Psoas muscle (tissue), 7 donors: ENCODE measurements at regions not wholly inside any gene's neighbourhood (a gene's known extent, or its start where the extent isn't known, plus 50 kb on each side); places are given as distances from the start of the nearest gene placed in this dataset.

Experiments
- ATAC-seq, 4 donors: fragments of 200-7000 bp; cut with Tn5 transposase; one replicate each; pipeline ENCODE4 v1.9.1; 2020; ENCODE audit warnings: moderate library complexity in 3 of 4, mild to moderate bottlenecking in 2 of 4
- DNase-seq, 2 donors: peaks; one replicate each; pipeline ENCODE4 v3.0.0-alpha.2; 2020
- H3K27ac ChIP-seq: fragments of 200-600 bp; one replicate; pipeline ENCODE4 v1.8.0; 2022
- H3K27me3 ChIP-seq, 3 donors: fragments of 200-600 bp in 1 of 3; one replicate each; pipeline versions ENCODE4 v1.6.1 to v1.8.0; 2013 to 2022; ENCODE audit warnings: low read length in 2 of 3, mild to moderate bottlenecking in 2 of 3, moderate library complexity in 1 of 3; ENCODE audit not compliant: insufficient read depth in 3 of 3
- H3K36me3 ChIP-seq, 2 donors: fragments of 200-600 bp in 1 of 2; one replicate each; pipeline versions ENCODE4 v1.6.1 to v1.8.0; 2013 to 2022; ENCODE audit warnings: low read depth in 1 of 2, mild to moderate bottlenecking in 1 of 2, moderate library complexity in 1 of 2; ENCODE audit not compliant: insufficient read depth in 1 of 2
- H3K4me1 ChIP-seq: fragments of 200-600 bp; one replicate; pipeline ENCODE4 v1.8.0; 2022
- H3K4me3 ChIP-seq: fragments of 200-600 bp; one replicate; pipeline ENCODE4 v1.8.0; 2022; ENCODE audit warnings: mild to moderate bottlenecking
- H3K9me3 ChIP-seq: fragments of 200-600 bp; one replicate; pipeline ENCODE4 v1.8.0; 2022
- CTCF ChIP-seq: fragments of 200-600 bp; IDR thresholded peaks from one replicate; pipeline ENCODE4 v1.8.0; 2022; ENCODE audit warnings: antibody characterized with exemption
- WGBS, 3 donors: extraction: QIAGEN DNeasy Blood & Tissue Kit; methylation state at CpG; one replicate each; pipeline versions ENCODE4 v1.1.6 to v1.1.7; 2013; 5-methylcytosine and 5-hydroxymethylcytosine counted together
- intact Hi-C, 2 donors: fragments of 100-400 bp; cut with DNase I; formaldehyde crosslinking; loops; one replicate each; pipeline versions ENCODE4 v1.11.0 to v1.14.2; 2022
- donor health status: healthy with polysubstance abuse.
- donor health status: DM: no; HTN: no; CAD: no; lungs with moderate emphysema.
- donor health status: Bipolar disorder and iron deficiency.
- donor health status: healthy.
- donor health status: DM: yes; HTN: yes; CAD: no.
- donor health status: DM: no; HTN: no; CAD: no.
- donor health status: DM: yes; HTN: yes; CAD: no.

- Histone ChIP-seq H3K9me3 (no peaks in the 10 kb centered on the region), H3K27ac (no peak overlapping the region), H3K4me3 (no peak overlapping the region), H3K36me3 (no peaks in the 10 kb centered on the region), H3K4me1 (peaks cover 4% of the 10 kb centered on the region), H3K27me3 (no peaks in the 10 kb centered on the region)
- DNase-seq (no peak), ATAC-seq (no peak)
- intact Hi-C loops: loop anchor here in 1 of 2 donors (5.0 kb wide), 1 partner anchor 96 kb away; no protein-coding TSS in a partner anchor
- WGBS, 3 donors: 91 to 97% (median 93%) methylated on average over 5 of the region's 5 CpGs
- TF ChIP-seq CTCF: no peak
These were observed 197.6 kb upstream of the BLID start for GRCh38 chr11:122313581-122313980.

DNA sequence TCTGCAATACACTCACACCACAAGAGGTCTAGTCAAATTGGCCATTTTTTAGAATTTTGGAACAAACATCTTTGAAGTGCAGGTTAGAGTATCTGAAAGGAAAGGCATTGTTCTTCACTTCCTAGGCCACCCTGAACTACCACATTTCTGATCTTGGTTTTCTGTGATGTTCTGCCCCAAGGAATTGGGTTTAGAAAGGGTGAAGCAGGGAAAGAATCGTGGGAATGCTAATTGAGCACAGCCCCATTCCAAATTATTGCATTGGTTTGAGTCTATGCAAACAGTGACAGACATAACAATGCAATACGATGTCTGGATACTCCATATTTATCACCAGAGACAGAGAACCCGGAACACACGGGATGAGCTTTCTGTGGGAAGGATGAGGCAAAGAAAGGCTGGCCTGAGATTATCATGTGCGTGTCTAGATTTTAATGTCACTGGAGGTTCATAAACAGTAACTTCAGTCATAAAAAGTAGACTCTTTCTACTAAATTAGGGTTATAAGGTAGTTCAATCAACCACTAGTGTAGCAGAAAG, 195.3 kb upstream of the BLID start:
- no peak overlapping the region for H3K27ac ChIP-seq
- ATAC-seq: no peak
- WGBS, 3 donors: 91 to 96% (median 92%) methylated on average over 5 of the region's 5 CpGs

GRCh38 chr11:122310766-122311165, 194.8 kb upstream of the BLID start:
- H3K36me3 ChIP-seq: no peaks in the 10 kb centered on the region
- H3K27me3 ChIP-seq: no peaks in the 10 kb centered on the region
- no peak overlapping the region for H3K4me3 ChIP-seq
- ATAC-seq (no peak), DNase-seq (no peak)
- intact Hi-C loops: loop anchor here in 1 of 2 donors (5.0 kb wide), 1 partner anchor 93 kb away; no protein-coding TSS in a partner anchor
- H3K4me1 ChIP-seq: peaks cover 8% of the 10 kb centered on the region
- no peaks in the 10 kb centered on the region for H3K9me3 ChIP-seq
- H3K27ac ChIP-seq: no peak overlapping the region
- WGBS, 3 donors: 76 to 90% (median 82%) methylated on average over 5 of the region's 5 CpGs
- TF ChIP-seq CTCF: no peak

More for the DNA sequence above, 195.3 kb upstream of the BLID start:
- Histone ChIP-seq H3K4me3 (no peak overlapping the region), H3K27me3 (no peaks in the 10 kb centered on the region), H3K4me1 (peaks cover 4% of the 10 kb centered on the region), H3K9me3 (no peaks in the 10 kb centered on the region), H3K36me3 (no peaks in the 10 kb centered on the region)
- intact Hi-C loops: loop anchor here in 1 of 2 donors (5.0 kb wide), 1 partner anchor 94 kb away; no protein-coding TSS in a partner anchor
- TF ChIP-seq CTCF: no peak
- no peak for DNase-seq

DNA sequence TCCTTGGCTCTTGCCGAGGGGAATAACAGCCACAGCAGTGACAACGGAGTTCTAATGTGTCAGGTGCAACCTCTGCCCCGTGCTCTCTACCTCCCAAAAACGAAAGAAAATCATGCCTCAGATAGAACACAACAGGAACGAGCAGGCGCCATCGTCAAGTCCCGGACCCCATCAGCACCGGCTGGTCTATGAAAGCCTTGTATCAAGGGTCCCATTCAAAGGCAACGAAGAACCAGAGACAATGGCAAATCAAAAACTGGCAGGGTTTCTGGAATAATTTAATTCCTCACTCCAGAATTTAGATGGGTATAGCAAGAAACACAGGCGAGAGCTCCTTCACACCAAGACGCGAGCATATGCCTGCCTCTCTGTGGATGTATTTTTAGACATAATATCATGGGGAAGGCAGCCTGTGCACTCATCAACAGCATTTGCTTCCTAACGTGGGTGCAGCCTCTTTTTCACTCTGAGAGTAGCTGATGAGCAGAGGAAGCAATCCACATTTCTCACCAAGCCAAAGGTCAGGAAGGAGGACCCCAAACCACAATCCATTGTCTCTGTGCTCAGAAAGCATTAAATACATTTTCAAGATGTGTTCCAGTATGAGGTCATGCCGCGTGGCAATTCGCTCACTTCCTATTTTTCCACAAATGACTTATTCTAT, 193.4 kb upstream of the BLID start:
- WGBS, 3 donors: 33 to 53% (median 39%) methylated on average over 17 of the region's 17 CpGs
- intact Hi-C loops: loop anchor here in 1 of 2 donors (5.0 kb wide), 1 partner anchor 133 kb away; no protein-coding TSS in a partner anchor

More for the DNA sequence above, 193.4 kb upstream of the BLID start:
- TF ChIP-seq CTCF: no peak
- ATAC-seq: peak; percentile 83 to 97 (median 95)
- H3K4me3 ChIP-seq: peak overlapping the region; percentile 54
- peak overlapping the region; percentile 77 for H3K27ac ChIP-seq
- no peaks in the 10 kb centered on the region for H3K27me3 ChIP-seq
- H3K36me3 ChIP-seq: no peaks in the 10 kb centered on the region
- DNase-seq: no peak
- peaks cover 12% of the 10 kb centered on the region for H3K4me1 ChIP-seq
- H3K9me3 ChIP-seq: no peaks in the 10 kb centered on the region
